Adrenal gland (tissue), 9 donors: ENCODE measurements at regions not wholly inside any gene's neighbourhood (a gene's known extent, or its start where the extent isn't known, plus 50 kb on each side); places are given as distances from the start of the nearest gene placed in this dataset.

Source experiments
- DNase-seq, 7 donors: peaks; one replicate each; pipeline ENCODE4 v3.0.0-alpha.2; 2019 to 2020
- H3K27ac ChIP-seq, 5 donors: fragments of 200-600 bp; sonication (generic) in 4 of 5; 1 replicate in 3 of 5; 2 replicates in 2 of 5; pipeline versions ENCODE4 v1.5.1 to v1.8.0; 2016 to 2020; ENCODE audit warnings: mild to moderate bottlenecking in 1 of 5
- H3K27me3 ChIP-seq: fragments of 200-600 bp; 2 replicates; pipeline ENCODE4 v1.8.0; 2021
- H3K36me3 ChIP-seq, 2 donors: fragments of 200-600 bp; replicated peaks in 1 of 2; 1 replicate in 1 of 2; 2 replicates in 1 of 2; pipeline versions ENCODE4 v1.5.1 to v1.8.0; 2018 to 2022
- H3K4me1 ChIP-seq, 2 donors: fragments of 200-600 bp; replicated peaks in 1 of 2; 1 replicate in 1 of 2; 2 replicates in 1 of 2; pipeline versions ENCODE4 v1.5.1 to v1.8.0; 2018 to 2021
- H3K4me3 ChIP-seq, 4 donors: fragments of 200-600 bp; sonication (generic) in 3 of 4; one replicate each; pipeline ENCODE4 v1.5.1; 2016 to 2018
- H3K9me3 ChIP-seq, 3 donors: fragments of 200-600 bp; sonication (generic) in 1 of 3; replicated peaks in 1 of 3; 1 replicate in 2 of 3; 2 replicates in 1 of 3; pipeline versions ENCODE4 v1.5.1 to v1.8.0; 2016 to 2021
- POLR2A ChIP-seq, 2 donors: fragments of 450-650 bp; IDR thresholded peaks; one replicate each; pipeline ENCODE4 v1.6.1; 2017; ENCODE audit warnings: antibody characterized with exemption in 2 of 2, mild to moderate bottlenecking in 2 of 2, moderate library complexity in 1 of 2
- WGBS, 4 donors: extraction: QIAGEN DNeasy Blood & Tissue Kit in 2 of 4; methylation state at CpG; one replicate each; pipeline versions ENCODE4 v1.1.5 to v1.1.7; 2013 to 2017; 5-methylcytosine and 5-hydroxymethylcytosine counted together
- intact Hi-C, 2 donors: fragments of 100-400 bp; cut with DNase I; formaldehyde crosslinking; loops; one replicate each; pipeline versions ENCODE4 v1.14.1 to v1.15.0; 2022 to 2023
- TF ChIP-seq, protein P1 (sequence below), 6 experiments: fragments of 450-650 bp in 4 of 6; fragments of 200-600 bp in 2 of 6; sonication (generic) in 1 of 6; IDR thresholded peaks; 1 replicate in 5 of 6; 2 replicates in 1 of 6; pipeline versions ENCODE4 v1.5.1 to v1.8.0; 2016 to 2021; ENCODE audit warnings: antibody characterized with exemption in 6 of 6, mild to moderate bottlenecking in 2 of 6, moderate library complexity in 1 of 6
- donor health status: healthy with polysubstance abuse.
- donor health status: Bipolar disorder and iron deficiency.
- donor health status: DM: yes; HTN: yes; CAD: no.
- donor health status: DM: no; HTN: no; CAD: no.
- donor health status: DM: no; HTN: no; CAD: no.

DNA sequence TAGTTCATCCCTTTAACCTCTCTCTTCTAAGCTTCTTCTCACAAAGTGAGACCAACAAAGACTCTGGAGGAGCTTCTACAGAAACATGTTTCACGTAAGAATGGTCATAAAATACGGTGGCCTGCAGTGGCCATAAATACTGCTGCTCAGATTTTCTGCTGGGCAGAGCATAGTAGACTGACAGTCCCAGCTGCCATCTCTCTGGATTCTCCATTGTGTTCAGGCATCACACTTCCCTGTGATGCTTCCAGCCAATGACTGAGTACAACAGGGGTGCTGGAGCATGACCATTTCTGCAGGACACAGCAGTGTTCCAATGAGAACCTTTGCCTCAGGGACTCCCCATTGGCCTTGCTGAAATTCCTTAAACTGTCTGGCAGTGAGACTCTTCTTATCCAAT, 392.6 kb downstream of the MMUT start:
- Histone ChIP-seq H3K4me3 (no peak overlapping the region), H3K36me3 (no peaks in the 10 kb centered on the region), H3K9me3 (no peaks in the 10 kb centered on the region), H3K27me3 (no peaks in the 10 kb centered on the region), H3K27ac (no peak overlapping the region), H3K4me1 (no peaks in the 10 kb centered on the region)
- 75 to 91% (median 81%) methylated on average over 2 of the region's 2 CpGs for WGBS, 4 donors
- intact Hi-C loops = no loop called here
- DNase-seq = no peak
- TF ChIP-seq, protein P1, sequence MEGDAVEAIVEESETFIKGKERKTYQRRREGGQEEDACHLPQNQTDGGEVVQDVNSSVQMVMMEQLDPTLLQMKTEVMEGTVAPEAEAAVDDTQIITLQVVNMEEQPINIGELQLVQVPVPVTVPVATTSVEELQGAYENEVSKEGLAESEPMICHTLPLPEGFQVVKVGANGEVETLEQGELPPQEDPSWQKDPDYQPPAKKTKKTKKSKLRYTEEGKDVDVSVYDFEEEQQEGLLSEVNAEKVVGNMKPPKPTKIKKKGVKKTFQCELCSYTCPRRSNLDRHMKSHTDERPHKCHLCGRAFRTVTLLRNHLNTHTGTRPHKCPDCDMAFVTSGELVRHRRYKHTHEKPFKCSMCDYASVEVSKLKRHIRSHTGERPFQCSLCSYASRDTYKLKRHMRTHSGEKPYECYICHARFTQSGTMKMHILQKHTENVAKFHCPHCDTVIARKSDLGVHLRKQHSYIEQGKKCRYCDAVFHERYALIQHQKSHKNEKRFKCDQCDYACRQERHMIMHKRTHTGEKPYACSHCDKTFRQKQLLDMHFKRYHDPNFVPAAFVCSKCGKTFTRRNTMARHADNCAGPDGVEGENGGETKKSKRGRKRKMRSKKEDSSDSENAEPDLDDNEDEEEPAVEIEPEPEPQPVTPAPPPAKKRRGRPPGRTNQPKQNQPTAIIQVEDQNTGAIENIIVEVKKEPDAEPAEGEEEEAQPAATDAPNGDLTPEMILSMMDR (IDR thresholded peaks at IDR 0.05) = no peak
- no peak for TF ChIP-seq POLR2A (IDR thresholded peaks at IDR 0.05)

DNA sequence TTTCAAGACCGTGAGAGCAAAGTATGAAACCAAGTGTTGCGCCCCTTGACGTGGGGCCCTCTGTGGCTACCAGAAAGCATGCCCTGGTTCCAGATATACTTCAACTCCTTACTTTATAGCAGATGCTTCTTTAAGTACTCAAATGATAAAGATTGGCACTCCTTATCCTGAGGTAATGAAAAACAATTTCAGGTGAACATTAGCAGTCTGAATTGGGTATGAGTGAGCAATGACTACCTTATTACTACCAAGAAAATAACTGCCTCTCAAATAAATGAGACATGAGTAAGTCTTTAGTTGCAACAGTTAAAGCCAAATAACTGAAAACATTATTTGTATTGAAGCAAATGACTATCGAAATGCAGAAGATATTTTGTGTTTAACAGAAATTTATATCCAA, 408.7 kb downstream of the MMUT start:
- no peaks in the 10 kb centered on the region for H3K27me3 ChIP-seq
- no peaks in the 10 kb centered on the region for H3K4me1 ChIP-seq
- no peak for DNase-seq
- TF ChIP-seq, protein P1 (IDR thresholded peaks at IDR 0.05) = no peak
- no peak for TF ChIP-seq POLR2A (IDR thresholded peaks at IDR 0.05)
- no peaks in the 10 kb centered on the region for H3K9me3 ChIP-seq
- H3K36me3 ChIP-seq = no peaks in the 10 kb centered on the region
- no peak overlapping the region for H3K27ac ChIP-seq
- intact Hi-C loops = no loop called here
- 75 to 83% (median 80%) methylated on average over 4 of the region's 4 CpGs for WGBS, 4 donors
- H3K4me3 ChIP-seq = no peak overlapping the region

DNA sequence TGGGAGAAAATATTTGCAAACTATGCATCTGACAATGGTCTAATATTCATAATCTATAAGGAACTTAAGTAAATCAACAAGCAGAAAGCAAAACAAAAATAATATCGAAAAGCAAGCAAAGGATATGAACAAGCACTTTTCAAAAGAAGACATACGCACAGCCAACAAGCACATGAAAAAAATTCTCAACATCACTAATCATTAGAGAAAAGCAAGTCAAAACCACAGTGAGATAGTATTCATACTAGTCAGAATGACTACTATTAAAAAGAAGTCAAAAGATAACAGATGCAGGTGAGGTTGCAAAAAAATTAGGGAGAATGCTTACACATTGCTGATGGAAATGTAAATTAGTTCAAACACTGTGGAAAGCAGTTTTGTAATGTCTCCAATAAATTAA, 410.2 kb downstream of the MMUT start:
- Histone ChIP-seq H3K4me1 (no peaks in the 10 kb centered on the region), H3K27me3 (no peaks in the 10 kb centered on the region), H3K27ac (no peak overlapping the region), H3K36me3 (no peaks in the 10 kb centered on the region), H3K4me3 (no peak overlapping the region), H3K9me3 (no peaks in the 10 kb centered on the region)
- WGBS, 4 donors = 72 to 91% (median 83%) methylated on average over 2 of the region's 2 CpGs
- intact Hi-C loops = no loop called here
- DNase-seq = no peak
- TF ChIP-seq, protein P1 (IDR thresholded peaks at IDR 0.05) = no peak
- no peak for TF ChIP-seq POLR2A (IDR thresholded peaks at IDR 0.05)

DNA sequence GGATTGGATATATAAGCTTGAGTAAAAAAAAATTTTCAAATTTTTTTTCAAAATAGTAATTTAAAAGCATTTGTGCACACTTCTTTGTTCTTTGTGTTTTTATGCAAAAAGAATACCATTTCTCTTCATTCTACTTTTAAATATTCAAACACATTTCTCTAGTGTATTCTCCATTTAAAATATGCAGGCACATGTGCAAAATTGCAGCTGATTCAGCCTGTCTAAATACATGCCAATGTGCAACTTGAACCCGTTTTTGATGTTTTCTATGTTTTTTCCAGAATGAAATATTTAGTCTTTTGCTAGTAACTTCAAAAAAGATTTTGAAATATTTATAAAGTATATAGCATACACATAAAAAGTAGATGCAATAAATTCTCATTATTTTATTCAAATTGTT, 411.8 kb downstream of the MMUT start:
- no peaks in the 10 kb centered on the region for H3K36me3 ChIP-seq
- no peak overlapping the region for H3K4me3 ChIP-seq
- intact Hi-C loops = no loop called here
- no peak overlapping the region for H3K27ac ChIP-seq
- no peaks in the 10 kb centered on the region for H3K27me3 ChIP-seq
- no peak for TF ChIP-seq POLR2A (IDR thresholded peaks at IDR 0.05)
- TF ChIP-seq, protein P1 (IDR thresholded peaks at IDR 0.05) = no peak
- WGBS, 4 donors = 40 to 64% (median 51%) methylated on average over 1 of the region's 1 CpG
- no peak for DNase-seq
- no peaks in the 10 kb centered on the region for H3K9me3 ChIP-seq
- no peaks in the 10 kb centered on the region for H3K4me1 ChIP-seq
